H1 (cell line): ENCODE measurements at regions not wholly inside any gene's neighbourhood (a gene's known extent, or its start where the extent isn't known, plus 50 kb on each side); places are given as distances from the start of the nearest gene placed in this dataset.

Experiments
- CTCF ChIA-PET: fragments of 300-600 bp; sonication (Branson Sonifier 250); formaldehyde crosslinking; loops from one replicate; lab custom pipeline; 2021; ENCODE audit not compliant: partially characterized antibody; lab: Charles Lee
- POLR2A ChIA-PET: fragments of 300-600 bp; sonication (Branson Sonifier 250); formaldehyde crosslinking; loops from one replicate; lab custom pipeline; 2021; ENCODE audit warnings: inconsistent platforms; ENCODE audit not compliant: partially characterized antibody; lab: Charles Lee
- DNase-seq, 2 experiments: peaks; one replicate each; pipeline versions ENCODE4 v3.0.0 to v3.0.0-alpha.2; 2010 to 2022; ENCODE audit warnings: low spot score in 2 of 2, low read depth in 1 of 2, mixed read lengths in 1 of 2
- FAIRE-seq: peaks from 2 replicates; lab custom pipeline; 2011; peaks lifted over from hg19 to GRCh38; lab: Jason Lieb, UNC
- H2AFZ ChIP-seq: 2 replicates; pipeline ENCODE4 v1.8.1; 2012; ENCODE audit warnings: low read length, inconsistent platforms
- H2AK5ac ChIP-seq: 2 replicates; pipeline ENCODE4 v1.6.1; 2013; ENCODE audit warnings: low read depth, low read length
- H2BK120ac ChIP-seq: replicated peaks from 2 replicates; pipeline ENCODE3; 2013; ENCODE audit warnings: low read depth, low read length, inconsistent platforms
- H2BK12ac ChIP-seq: 2 replicates; pipeline ENCODE4 v1.6.1; 2013; ENCODE audit warnings: low read depth, low read length
- H2BK15ac ChIP-seq: 2 replicates; pipeline ENCODE4 v1.6.1; 2013; ENCODE audit warnings: low read length
- H2BK20ac ChIP-seq: 2 replicates; pipeline ENCODE4 v1.6.1; 2013; ENCODE audit warnings: low read length
- H2BK5ac ChIP-seq: 2 replicates; pipeline ENCODE4 v1.6.1; 2013; ENCODE audit warnings: low read depth, low read length
- H3K14ac ChIP-seq: 2 replicates; pipeline ENCODE4 v1.6.1; 2013; ENCODE audit warnings: inconsistent platforms; ENCODE audit not compliant: insufficient read length
- H3K18ac ChIP-seq: 2 replicates; pipeline ENCODE4 v1.6.1; 2013; ENCODE audit warnings: low read length; ENCODE audit errors: extremely low read depth
- H3K23ac ChIP-seq: 2 replicates; pipeline ENCODE4 v1.6.1; 2013; ENCODE audit warnings: inconsistent platforms; ENCODE audit not compliant: insufficient read length
- H3K23me2 ChIP-seq: 2 replicates; pipeline ENCODE4 v1.6.1; 2013; ENCODE audit warnings: low read depth, low read length
- H3K27ac ChIP-seq: 2 replicates; pipeline ENCODE4 v1.6.1; 2011; ENCODE audit warnings: low read depth, low read length, inconsistent platforms
- H3K27me3 ChIP-seq, 4 experiments: replicated peaks in 1 of 4; 1 replicate in 1 of 4; 2 replicates in 3 of 4; pipeline versions ENCODE4 v1.6.1 to v1.8.1; 2011 to 2013; ENCODE audit warnings: low read length in 3 of 4, mild to moderate bottlenecking in 3 of 4, inconsistent platforms in 2 of 4, mixed read lengths in 2 of 4, moderate library complexity in 1 of 4; ENCODE audit not compliant: control insufficient read depth in 3 of 4, insufficient read depth in 3 of 4; ENCODE audit errors: extremely low read depth in 1 of 4
- H3K36me3 ChIP-seq, 4 experiments: 2 replicates each; pipeline versions ENCODE4 v1.6.1 to v1.8.1; 2011 to 2013; ENCODE audit warnings: mild to moderate bottlenecking in 4 of 4, low read length in 3 of 4, moderate library complexity in 2 of 4, control low read depth in 1 of 4, inconsistent platforms in 1 of 4; ENCODE audit not compliant: insufficient read depth in 4 of 4, control insufficient read depth in 2 of 4
- H3K4ac ChIP-seq: replicated peaks from 2 replicates; pipeline ENCODE3; 2013; ENCODE audit warnings: low read length, low read depth, mixed read lengths, inconsistent platforms; ENCODE audit not compliant: insufficient read length
- H3K4me1 ChIP-seq, 4 experiments: replicated peaks in 1 of 4; 1 replicate in 1 of 4; 2 replicates in 3 of 4; pipeline versions ENCODE4 v1.6.1 to v1.8.1; 2011 to 2013; ENCODE audit warnings: low read length in 3 of 4, inconsistent platforms in 2 of 4, mixed read lengths in 1 of 4; ENCODE audit not compliant: insufficient read depth in 4 of 4, control insufficient read depth in 3 of 4
- H3K4me2 ChIP-seq, 2 experiments: 2 replicates each; pipeline versions ENCODE4 v1.6.1 to v1.8.1; 2011 to 2013; ENCODE audit warnings: low read depth in 2 of 2, low read length in 2 of 2, control low read depth in 1 of 2, inconsistent platforms in 1 of 2, mild to moderate bottlenecking in 1 of 2; ENCODE audit not compliant: insufficient read depth in 1 of 2
- H3K4me3 ChIP-seq, 4 experiments: fragments of 200-600, 300-600 bp in 1 of 4; sonication (generic), shearing (Covaris generic), sonication (Bioruptor Twin) in 1 of 4; 2 replicates each; pipeline versions ENCODE4 v1.5.1 to v1.8.1; 2011 to 2016; ENCODE audit warnings: low read length in 4 of 4, low read depth in 3 of 4, control low read depth in 2 of 4, inconsistent platforms in 2 of 4, mild to moderate bottlenecking in 2 of 4, mixed read lengths in 1 of 4, moderate library complexity in 1 of 4; ENCODE audit not compliant: insufficient read depth in 2 of 4; ENCODE audit errors: extremely low read depth in 1 of 4
- H3K56ac ChIP-seq: replicated peaks from 2 replicates; pipeline ENCODE3; 2013; ENCODE audit warnings: low read depth, mild to moderate bottlenecking, mixed read lengths, low read length, inconsistent platforms; ENCODE audit not compliant: insufficient read length
- H3K79me1 ChIP-seq: 2 replicates; pipeline ENCODE4 v1.6.1; 2013; ENCODE audit warnings: low read depth, low read length, control low read depth
- H3K79me2 ChIP-seq, 2 experiments: 2 replicates each; pipeline versions ENCODE4 v1.6.1 to v1.8.1; 2012 to 2013; ENCODE audit warnings: low read length in 2 of 2, mild to moderate bottlenecking in 2 of 2, inconsistent platforms in 1 of 2; ENCODE audit not compliant: insufficient read depth in 2 of 2, control insufficient read depth in 1 of 2
- H3K9ac ChIP-seq, 4 experiments: replicated peaks in 1 of 4; 1 replicate in 1 of 4; 2 replicates in 3 of 4; pipeline versions ENCODE4 v1.6.1 to v1.8.1; 2011 to 2013; ENCODE audit warnings: low read depth in 3 of 4, low read length in 3 of 4, control low read depth in 2 of 4, mild to moderate bottlenecking in 2 of 4, moderate library complexity in 2 of 4, inconsistent platforms in 1 of 4; ENCODE audit errors: extremely low read depth in 1 of 4
- H3K9me3 ChIP-seq, 2 experiments: 2 replicates each; pipeline versions ENCODE4 v1.6.1 to v1.8.1; 2012 to 2013; ENCODE audit warnings: mild to moderate bottlenecking in 2 of 2, moderate library complexity in 2 of 2, control low read depth in 1 of 2, inconsistent platforms in 1 of 2, low read depth in 1 of 2, low read length in 1 of 2, mixed read lengths in 1 of 2; ENCODE audit not compliant: insufficient read depth in 2 of 2
- H4K20me1 ChIP-seq, 2 experiments: replicated peaks in 1 of 2; 2 replicates each; pipeline versions ENCODE3 to v1.8.1; 2011 to 2013; ENCODE audit warnings: inconsistent platforms in 2 of 2, low read length in 2 of 2, mild to moderate bottlenecking in 1 of 2; ENCODE audit not compliant: insufficient read depth in 2 of 2, control insufficient read depth in 1 of 2
- H4K5ac ChIP-seq: 2 replicates; pipeline ENCODE4 v1.6.1; 2013; ENCODE audit warnings: low read length, low read depth, mixed read lengths, inconsistent platforms; ENCODE audit not compliant: insufficient read length
- H4K8ac ChIP-seq: 2 replicates; pipeline ENCODE4 v1.8.0; 2013; ENCODE audit warnings: mild to moderate bottlenecking, moderate library complexity, low read length, inconsistent platforms; ENCODE audit not compliant: insufficient read depth; ENCODE audit errors: extremely low read depth
- H4K91ac ChIP-seq: replicated peaks from 2 replicates; pipeline ENCODE3; 2013; ENCODE audit warnings: low read length, mixed read lengths, inconsistent platforms; ENCODE audit not compliant: insufficient read length
- GTF2F1 ChIP-seq: IDR thresholded peaks from 2 replicates; pipeline ENCODE4 v1.6.1; 2012; ENCODE audit warnings: low read depth, low read length, improper control_type of control experiment, borderline replicate concordance
- WGBS, 2 experiments: shearing (Covaris generic) in 1 of 2; methylation state at CpG; one replicate each; pipeline versions ENCODE4 v1.1.6 to v1.1.7; 2013 to 2015; ENCODE audit warnings: low lambda C conversion rate in 2 of 2, mixed read lengths in 2 of 2, inconsistent platforms in 1 of 2, low coverage in 1 of 2, missing lambda C conversion rate in 1 of 2; ENCODE audit not compliant: insufficient replicate concordance in 2 of 2, insufficient coverage in 1 of 2, insufficient read length in 1 of 2; ENCODE audit errors: extremely low coverage in 1 of 2, missing lambda C conversion rate in 1 of 2; 5-methylcytosine and 5-hydroxymethylcytosine counted together

DNA sequence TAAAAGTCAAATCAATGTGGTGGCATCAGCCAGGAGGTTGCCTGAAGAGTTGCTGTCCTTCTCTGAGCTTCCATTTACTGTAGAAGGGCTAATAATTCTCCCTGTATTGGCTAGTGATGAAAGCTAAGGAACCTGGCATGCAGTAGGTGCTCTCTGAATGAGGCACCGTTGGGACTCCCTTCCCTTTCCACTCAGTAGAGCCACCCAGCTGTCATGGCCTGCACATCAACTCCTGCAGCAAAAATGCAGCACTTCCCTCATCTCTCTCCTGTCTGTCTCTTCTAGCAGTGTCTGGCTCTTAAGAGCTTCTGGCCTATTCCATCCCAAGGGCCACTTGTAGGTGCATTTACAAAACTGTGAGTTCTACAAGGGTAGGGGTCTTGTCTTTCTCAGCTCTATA is 369.0 kb downstream of the MATN1 start:
- no peak for FAIRE-seq
- TF ChIP-seq GTF2F1, result no peak

More for the DNA sequence above, 369.0 kb downstream of the MATN1 start:
- Histone ChIP-seq H2BK12ac (no peak overlapping the region), H3K9ac (no peak overlapping the region), H3K79me1 (no peaks in the 10 kb centered on the region), H3K79me2 (no peaks in the 10 kb centered on the region), H3K9me3 (no peaks in the 10 kb centered on the region; a peak in 1 of 4 replicates), H4K5ac (no peak overlapping the region), H4K20me1 (no peaks in the 10 kb centered on the region), H3K18ac (no peak overlapping the region), H3K14ac (no peak overlapping the region), H3K23me2 (no peaks in the 10 kb centered on the region), H2BK120ac (no peak overlapping the region), H2BK20ac (no peak overlapping the region), H2AK5ac (no peak overlapping the region), H3K4me1 (peaks cover 0 to 8% (median 1%) of the 10 kb centered on the region in 4 experiments; a peak in 6 of 7 replicates), H3K4ac (no peak overlapping the region), H3K4me2 (no peak overlapping the region), H2AFZ (no peak overlapping the region), H3K23ac (no peak overlapping the region), H3K4me3 (no peak overlapping the region), H4K91ac (no peak overlapping the region), H3K27ac (no peak overlapping the region), H3K36me3 (no peaks in the 10 kb centered on the region), H3K56ac (no peak overlapping the region), H2BK15ac (no peak overlapping the region), H3K27me3 (no peaks in the 10 kb centered on the region; a peak in 1 of 7 replicates), H2BK5ac (no peak overlapping the region), H4K8ac (no peak overlapping the region)
- WGBS, 2 experiments, result 0% methylated on average over 1 of the region's 1 CpG; no CpG with 5 or more reads in 1 of the 2 experiments
- POLR2A ChIA-PET, result interaction anchor here (0.6 to 1.3 kb wide), 2 partner anchors 14 to 28 kb away, joined by 3 read pairs; no protein-coding TSS in a partner anchor
- no peak for DNase-seq
- CTCF ChIA-PET, result interaction anchor here (0.6 to 2.6 kb wide), 26 partner anchors 7 to 956 kb away, joined by 3 to 30 read pairs (median 3); no protein-coding TSS in a partner anchor
